NCI-H1105 treated with DMSO at 0.1 percent for 48 hours (cell line): ENCODE measurements at regions not wholly inside any gene's neighbourhood (a gene's known extent, or its start where the extent isn't known, plus 50 kb on each side); places are given as distances from the start of the nearest gene placed in this dataset.

Source experiments
- DNase-seq: peaks from one replicate; lab custom pipeline; 2025; lab: John Stamatoyannopoulos, UW

DNA sequence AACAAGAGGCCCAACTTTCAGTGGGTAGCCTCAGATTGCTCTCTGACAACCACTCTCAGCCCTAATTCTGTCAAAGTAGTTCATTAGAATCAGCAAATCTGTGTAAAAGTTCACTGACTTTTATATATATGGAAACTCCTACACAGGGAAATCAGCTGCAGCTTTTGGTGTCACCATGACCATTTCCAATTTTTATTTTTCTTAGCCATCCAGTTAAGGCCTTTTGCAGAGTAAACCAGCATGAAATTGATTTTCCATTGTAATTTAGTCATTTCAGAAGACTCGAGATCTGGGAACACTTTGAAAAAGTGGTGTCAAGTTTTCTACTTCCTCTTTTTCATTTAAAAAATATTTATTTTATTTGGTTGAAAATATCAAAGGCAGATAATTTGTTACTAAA is 263.2 kb downstream of the TMEM182 start:
- no peak for DNase-seq

DNA sequence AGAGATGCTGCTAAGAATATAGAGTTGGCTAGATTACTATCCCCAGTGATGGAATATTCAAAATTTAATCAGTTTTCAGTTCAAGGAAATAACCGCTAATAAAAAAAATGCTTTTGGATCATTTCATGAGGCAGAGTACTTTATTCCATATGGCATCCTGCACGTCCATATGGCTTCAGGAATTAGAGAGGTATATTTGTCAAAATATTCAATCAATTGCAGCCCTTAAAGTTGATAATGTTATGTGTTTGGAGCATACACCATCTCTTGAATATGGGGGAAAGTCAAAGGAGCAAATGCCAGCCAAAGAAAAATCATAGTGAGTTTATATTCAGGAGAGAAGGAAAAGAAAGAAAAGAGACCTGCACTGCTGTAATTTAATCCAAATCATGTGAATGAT is 266.4 kb downstream of the TMEM182 start:
- DNase-seq: no peak
